CD4-positive, alpha-beta T cell treated with Interleukin-4 for 4 hours (primary cell): ENCODE measurements at regions not wholly inside any gene's neighbourhood (a gene's known extent, or its start where the extent isn't known, plus 50 kb on each side); places are given as distances from the start of the nearest gene placed in this dataset.
A peak's percentile ranks its signal among the peaks of the same experiment; 100 is the strongest.
"Not testable (repeated sequence)": the region's sequence is repeated elsewhere in the genome, so short reads cannot be mapped to it uniquely, and the experiment has no call there.

Source experiments
- DNase-seq: peaks from one replicate; pipeline ENCODE4 v3.0.0-alpha.2; 2020

GRCh38 chr14:86852530-86852929, 1140.5 kb downstream of the GALC start:
- DNase-seq: no peak

GRCh38 chr14:86847140-86847539, 1145.8 kb downstream of the GALC start:
- no peak for DNase-seq

- peak; percentile 5 for DNase-seq
These were observed 1154.6 kb downstream of the GALC start for GRCh38 chr14:86838363-86838762.

GRCh38 chr14:86826661-86827060, 1166.3 kb downstream of the GALC start:
- no peak for DNase-seq

- DNase-seq: no peak
These were observed 1168.8 kb downstream of the GALC start for GRCh38 chr14:86824167-86824566.

- no peak for DNase-seq
These were observed 1169.4 kb downstream of the GALC start for GRCh38 chr14:86823581-86823980.

GRCh38 chr14:86815341-86815740, 1177.6 kb downstream of the GALC start:
- DNase-seq: no peak

GRCh38 chr14:86802726-86803125, 1190.3 kb downstream of the GALC start:
- no peak for DNase-seq

GRCh38 chr14:86799244-86799647, 1193.7 kb downstream of the GALC start:
- no peak for DNase-seq

- no peak for DNase-seq
These were observed 1194.7 kb downstream of the GALC start for GRCh38 chr14:86798330-86798729.

- DNase-seq: no peak
These were observed 1196.0 kb downstream of the GALC start for GRCh38 chr14:86797075-86797351.

GRCh38 chr14:86796221-86797074, 1196.5 kb downstream of the GALC start:
- DNase-seq: no peak

- no peak for DNase-seq
These were observed 1198.3 kb downstream of the GALC start for GRCh38 chr14:86794689-86795088.

GRCh38 chr14:86790408-86791364, 1202.3 kb downstream of the GALC start:
- DNase-seq: no peak

GRCh38 chr14:86788224-86788623, 1204.8 kb downstream of the GALC start:
- no peak for DNase-seq

- DNase-seq: no peak
These were observed 1205.3 kb downstream of the GALC start for GRCh38 chr14:86787717-86788116.

GRCh38 chr14:86782092-86782580, 1210.8 kb downstream of the GALC start:
- DNase-seq: no peak

GRCh38 chr14:86780876-86781510, 1212.0 kb downstream of the GALC start:
- no peak for DNase-seq

GRCh38 chr14:86780461-86780860, 1212.5 kb downstream of the GALC start:
- no peak for DNase-seq

- DNase-seq: no peak
These were observed 1213.6 kb downstream of the GALC start for GRCh38 chr14:86779416-86779815.

GRCh38 chr14:86777963-86778602, 1214.9 kb downstream of the GALC start:
- DNase-seq: no peak

- DNase-seq: not testable (repeated sequence)
These were observed 1217.1 kb downstream of the GALC start for GRCh38 chr14:86775896-86776295.

GRCh38 chr14:86774916-86775315, 1218.1 kb downstream of the GALC start:
- DNase-seq: no peak
